Thymus (tissue), 11 donors: ENCODE measurements at regions not wholly inside any gene's neighbourhood (a gene's known extent, or its start where the extent isn't known, plus 50 kb on each side); places are given as distances from the start of the nearest gene placed in this dataset.

ENCODE experiments used
- DNase-seq, 9 donors: peaks; one replicate each; pipeline ENCODE4 v3.0.0-alpha.2; 2013; ENCODE audit warnings: low spot score in 9 of 9, low read depth in 6 of 9, missing footprints in 1 of 9
- H3K27ac ChIP-seq, 2 donors: one replicate each; pipeline ENCODE4 v1.5.1; 2013; ENCODE audit warnings: control low read depth in 1 of 2, low read depth in 1 of 2, low read length in 1 of 2, mild to moderate bottlenecking in 1 of 2, moderate library complexity in 1 of 2
- H3K27me3 ChIP-seq, 2 donors: one replicate each; pipeline ENCODE4 v1.5.1; 2013; ENCODE audit warnings: low read length in 1 of 2; ENCODE audit not compliant: control insufficient read depth in 2 of 2, insufficient read depth in 1 of 2
- H3K36me3 ChIP-seq, 2 donors: one replicate each; pipeline ENCODE4 v1.5.1; 2013; ENCODE audit warnings: low read length in 1 of 2, mild to moderate bottlenecking in 1 of 2, moderate library complexity in 1 of 2; ENCODE audit not compliant: control insufficient read depth in 2 of 2, insufficient read depth in 2 of 2
- H3K4me1 ChIP-seq, 2 donors: one replicate each; pipeline ENCODE4 v1.5.1; 2013; ENCODE audit warnings: low read length in 2 of 2; ENCODE audit not compliant: control insufficient read depth in 2 of 2, insufficient read depth in 2 of 2
- H3K4me3 ChIP-seq, 2 donors: one replicate each; pipeline ENCODE4 v1.5.1; 2013; ENCODE audit warnings: low read length in 2 of 2, control low read depth in 1 of 2, mild to moderate bottlenecking in 1 of 2
- H3K9me3 ChIP-seq, 2 donors: one replicate each; pipeline ENCODE4 v1.5.1; 2013; ENCODE audit warnings: low read length in 1 of 2, mild to moderate bottlenecking in 1 of 2; ENCODE audit not compliant: control insufficient read depth in 2 of 2, insufficient read depth in 1 of 2
- WGBS: extraction: QIAGEN DNeasy Blood & Tissue Kit; methylation state at CpG from one replicate; pipeline ENCODE4 v1.1.7; 2013; 5-methylcytosine and 5-hydroxymethylcytosine counted together
- donor health status: healthy.

- DNase-seq: no peak
- Histone ChIP-seq H3K27me3 (no peaks in the 10 kb centered on the region), H3K27ac (no peak overlapping the region), H3K9me3 (no peaks in the 10 kb centered on the region), H3K36me3 (no peaks in the 10 kb centered on the region), H3K4me1 (no peaks in the 10 kb centered on the region), H3K4me3 (no peak overlapping the region)
- 70% methylated on average over 2 of the region's 2 CpGs for WGBS
Observed at GRCh38 chr12:84760091-84760865, 152.3 kb downstream of the SLC6A15 start.

- no peaks in the 10 kb centered on the region for H3K4me1 ChIP-seq
Observed at GRCh38 chr12:84757978-84758377, 154.6 kb downstream of the SLC6A15 start.

GRCh38 chr12:84756961-84757360 lies 155.6 kb downstream of the SLC6A15 start:
- no peak overlapping the region for H3K4me3 ChIP-seq
- no peaks in the 10 kb centered on the region for H3K9me3 ChIP-seq
- H3K27me3 ChIP-seq: no peaks in the 10 kb centered on the region
- H3K27ac ChIP-seq: no peak overlapping the region
- no peak for DNase-seq
- no peaks in the 10 kb centered on the region for H3K36me3 ChIP-seq
- no peaks in the 10 kb centered on the region for H3K4me1 ChIP-seq

More at GRCh38 chr12:84757978-84758377, 154.6 kb downstream of the SLC6A15 start:
- Histone ChIP-seq H3K27ac (no peak overlapping the region), H3K4me3 (no peak overlapping the region), H3K36me3 (no peaks in the 10 kb centered on the region), H3K27me3 (no peaks in the 10 kb centered on the region), H3K9me3 (no peaks in the 10 kb centered on the region)
- no peak for DNase-seq
- WGBS: 52% methylated on average over 1 of the region's 1 CpG

DNA sequence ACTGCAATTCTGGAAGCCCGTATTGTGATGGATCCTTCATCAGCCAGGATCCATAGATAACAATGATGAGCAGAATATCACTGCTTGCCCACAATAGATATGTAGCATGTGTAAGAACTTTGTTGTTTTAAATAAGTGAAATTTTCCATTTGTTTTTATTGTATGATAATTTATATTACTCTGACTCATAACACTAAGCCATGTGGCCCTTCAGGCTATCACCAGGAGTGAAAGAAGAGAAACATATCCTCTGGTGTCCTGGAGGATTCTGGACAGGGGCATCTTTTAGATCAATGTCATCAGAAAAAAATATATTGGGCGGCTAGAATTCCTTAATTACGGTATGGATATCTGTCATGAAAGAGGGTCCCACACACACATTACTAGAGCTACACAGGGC lies 167.5 kb downstream of the SLC6A15 start:
- H3K27ac ChIP-seq: no peak overlapping the region

DNA sequence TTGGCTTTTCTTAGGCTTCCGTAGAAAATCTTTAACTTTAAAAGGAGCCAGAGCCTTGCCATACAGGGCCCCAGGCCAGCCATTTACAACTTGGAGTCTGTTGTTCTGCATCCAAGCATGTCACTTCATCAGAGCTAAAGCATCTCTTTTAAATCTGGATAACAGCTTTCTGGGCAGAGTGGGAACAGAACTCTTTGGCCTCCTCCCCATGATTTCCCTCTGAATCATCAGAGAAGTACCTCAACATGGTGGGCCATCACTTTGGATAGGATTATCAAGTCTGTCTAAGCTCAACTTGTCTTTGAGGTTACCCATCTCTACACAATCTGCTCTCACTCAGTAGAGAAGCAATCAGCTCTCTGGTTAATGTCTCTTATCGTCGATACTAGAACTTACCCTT lies 170.9 kb downstream of the SLC6A15 start:
- Histone ChIP-seq H3K4me1 (no peaks in the 10 kb centered on the region), H3K36me3 (no peaks in the 10 kb centered on the region), H3K9me3 (no peaks in the 10 kb centered on the region), H3K27ac (no peak overlapping the region), H3K27me3 (no peaks in the 10 kb centered on the region), H3K4me3 (no peak overlapping the region)
- 87% methylated on average over 3 of the region's 3 CpGs for WGBS
- DNase-seq: no peak

More for the DNA sequence above, 167.5 kb downstream of the SLC6A15 start:
- Histone ChIP-seq H3K4me1 (no peaks in the 10 kb centered on the region), H3K27me3 (no peaks in the 10 kb centered on the region), H3K9me3 (no peaks in the 10 kb centered on the region), H3K36me3 (no peaks in the 10 kb centered on the region), H3K4me3 (no peak overlapping the region)
- WGBS: 95% methylated on average over 3 of the region's 3 CpGs
- no peak for DNase-seq

DNA sequence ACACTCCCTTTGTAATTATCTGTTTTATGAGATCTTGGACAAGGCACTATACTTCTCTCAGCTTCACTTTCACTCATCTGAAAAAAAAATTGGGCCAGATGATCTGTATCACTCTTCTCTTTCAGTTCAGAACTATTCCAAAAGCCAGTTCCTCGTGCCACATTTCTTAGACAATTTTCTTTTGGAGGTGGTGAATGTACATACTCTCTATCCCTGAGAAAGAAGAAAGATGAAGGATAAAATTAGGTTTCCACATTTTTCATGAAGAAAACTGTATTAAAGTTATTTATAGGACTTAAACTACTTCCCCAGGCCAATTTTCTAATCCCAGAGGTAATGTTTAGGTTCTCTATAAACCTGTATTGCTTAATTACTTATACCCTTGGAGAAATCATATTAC lies 171.6 kb downstream of the SLC6A15 start:
- Histone ChIP-seq H3K9me3 (no peaks in the 10 kb centered on the region), H3K27ac (no peak overlapping the region), H3K36me3 (no peaks in the 10 kb centered on the region), H3K4me3 (no peak overlapping the region), H3K4me1 (no peaks in the 10 kb centered on the region), H3K27me3 (no peaks in the 10 kb centered on the region)
- DNase-seq: no peak
- WGBS: 74% methylated on average over 1 of the region's 1 CpG

GRCh38 chr12:84740602-84741001 lies 172.0 kb downstream of the SLC6A15 start:
- H3K27ac ChIP-seq: no peak overlapping the region
- no peaks in the 10 kb centered on the region for H3K9me3 ChIP-seq
- H3K27me3 ChIP-seq: no peaks in the 10 kb centered on the region
- no peaks in the 10 kb centered on the region for H3K36me3 ChIP-seq
- WGBS: 85% methylated on average over 3 of the region's 3 CpGs
- no peaks in the 10 kb centered on the region for H3K4me1 ChIP-seq
- H3K4me3 ChIP-seq: no peak overlapping the region
- no peak for DNase-seq

GRCh38 chr12:84738481-84738972 lies 174.1 kb downstream of the SLC6A15 start:
- Histone ChIP-seq H3K27me3 (no peaks in the 10 kb centered on the region), H3K36me3 (no peaks in the 10 kb centered on the region), H3K9me3 (no peaks in the 10 kb centered on the region), H3K4me3 (no peak overlapping the region), H3K4me1 (no peaks in the 10 kb centered on the region), H3K27ac (no peak overlapping the region)
- no peak for DNase-seq
- WGBS: 96% methylated on average over 2 of the region's 2 CpGs

GRCh38 chr12:84732828-84733340 lies 179.7 kb downstream of the SLC6A15 start:
- Histone ChIP-seq H3K27ac (no peak overlapping the region), H3K4me3 (no peak overlapping the region), H3K9me3 (no peaks in the 10 kb centered on the region), H3K36me3 (no peaks in the 10 kb centered on the region), H3K4me1 (no peaks in the 10 kb centered on the region), H3K27me3 (no peaks in the 10 kb centered on the region)
- 89% methylated on average over 2 of the region's 2 CpGs for WGBS
- no peak for DNase-seq
